ENCODE measurements at regions not wholly inside any gene's neighbourhood (a gene's known extent, or its start where the extent isn't known, plus 50 kb on each side); places are given as distances from the start of the nearest gene placed in this dataset.

- Histone ChIP-seq H3K27ac (no peak overlapping the region), H3K4me1 (ENCODE audit: low read depth) (no peaks in the 10 kb centered on the region), H3K27me3 (no peaks in the 10 kb centered on the region), H3K36me3 (no peaks in the 10 kb centered on the region), H3K4me3 (no peak overlapping the region), H3K9me3 (ENCODE audit: low read depth) (no peaks in the 10 kb centered on the region)
- peak in 1 of 2 donors; percentile 28 for DNase-seq (ENCODE audit: low read depth in 1 of 2, low spot score in 1 of 2)
- no peak for TF ChIP-seq CTCF (IDR thresholded peaks at IDR 0.05; ENCODE audit: low read depth, low read length)
These were observed 423.9 kb downstream of the MN1 start for GRCh38 chr22:27377501-27378295.

- H3K27me3 ChIP-seq: no peaks in the 10 kb centered on the region
- H3K9me3 ChIP-seq (ENCODE audit: low read depth): no peaks in the 10 kb centered on the region
- TF ChIP-seq CTCF (IDR thresholded peaks at IDR 0.05; ENCODE audit: low read depth, low read length): no peak
- no peaks in the 10 kb centered on the region for H3K36me3 ChIP-seq
- H3K27ac ChIP-seq: no peak overlapping the region
- DNase-seq (ENCODE audit: low read depth in 1 of 2, low spot score in 1 of 2): peak in 1 of 2 donors; percentile 44
- no peaks in the 10 kb centered on the region for H3K4me1 ChIP-seq (ENCODE audit: low read depth)
- H3K4me3 ChIP-seq: no peak overlapping the region
These were observed 423.2 kb downstream of the MN1 start for GRCh38 chr22:27378311-27378800.

GRCh38 chr22:27378995-27379394 is 422.6 kb downstream of the MN1 start:
- no peaks in the 10 kb centered on the region for H3K9me3 ChIP-seq (ENCODE audit: low read depth)
- H3K27ac ChIP-seq: no peak overlapping the region
- DNase-seq (ENCODE audit: low read depth in 1 of 2, low spot score in 1 of 2): no peak
- H3K4me3 ChIP-seq: no peak overlapping the region
- no peak for TF ChIP-seq CTCF (IDR thresholded peaks at IDR 0.05; ENCODE audit: low read depth, low read length)
- no peaks in the 10 kb centered on the region for H3K4me1 ChIP-seq (ENCODE audit: low read depth)
- H3K27me3 ChIP-seq: no peaks in the 10 kb centered on the region
- no peaks in the 10 kb centered on the region for H3K36me3 ChIP-seq

- TF ChIP-seq CTCF (IDR thresholded peaks at IDR 0.05; ENCODE audit: low read depth, low read length): no peak
- DNase-seq (ENCODE audit: low read depth in 1 of 2, low spot score in 1 of 2): no peak
These were observed 420.7 kb downstream of the MN1 start for GRCh38 chr22:27380855-27381254.

GRCh38 chr22:27381552-27381951 is 420.0 kb downstream of the MN1 start:
- Histone ChIP-seq H3K27me3 (no peaks in the 10 kb centered on the region), H3K9me3 (ENCODE audit: low read depth) (no peaks in the 10 kb centered on the region), H3K27ac (no peak overlapping the region), H3K36me3 (no peaks in the 10 kb centered on the region), H3K4me1 (ENCODE audit: low read depth) (peaks cover 4% of the 10 kb centered on the region), H3K4me3 (no peak overlapping the region)
- no peak for TF ChIP-seq CTCF (IDR thresholded peaks at IDR 0.05; ENCODE audit: low read depth, low read length)
- DNase-seq (ENCODE audit: low read depth in 1 of 2, low spot score in 1 of 2): no peak

More at GRCh38 chr22:27380855-27381254, 420.7 kb downstream of the MN1 start:
- Histone ChIP-seq H3K27ac (no peak overlapping the region), H3K4me3 (no peak overlapping the region), H3K4me1 (ENCODE audit: low read depth) (peaks cover 2% of the 10 kb centered on the region), H3K9me3 (ENCODE audit: low read depth) (no peaks in the 10 kb centered on the region), H3K36me3 (no peaks in the 10 kb centered on the region), H3K27me3 (no peaks in the 10 kb centered on the region)

Measured in cardiac muscle cell (in vitro differentiated cells and primary cell).